ENCODE measurements at regions not wholly inside any gene's neighbourhood (a gene's known extent, or its start where the extent isn't known, plus 50 kb on each side); places are given as distances from the start of the nearest gene placed in this dataset.
"Not testable (repeated sequence)": the region's sequence is repeated elsewhere in the genome, so short reads cannot be mapped to it uniquely, and the experiment has no call there.

GRCh38 chr14:27760367-27760766 lies 1006.2 kb upstream of the FOXG1 start:
- H3K79me2 ChIP-seq (ENCODE audit: control insufficient read depth, insufficient read depth, low read length); DNase-seq; H3K9ac ChIP-seq (ENCODE audit: low read length); CTCF ChIA-PET; H3K27me3 ChIP-seq (replicated peaks in 1 of 4; ENCODE audit: control extremely low read depth in 1 of 4, control insufficient read depth in 3 of 4, insufficient read depth in 4 of 4, low read length in 3 of 4); H2AFZ ChIP-seq (ENCODE audit: insufficient read depth, low read depth, low read length, poor library complexity, severe bottlenecking); H3K9me3 Mint-ChIP-seq (ENCODE audit: insufficient read depth); H3K4me1 ChIP-seq (ENCODE audit: control insufficient read depth in 2 of 2, insufficient read depth in 2 of 2, low read length in 2 of 2); H3K36me3 ChIP-seq (replicated peaks in 1 of 2; ENCODE audit: control extremely low read depth in 1 of 2, control insufficient read depth in 1 of 2, extremely low read depth in 1 of 2, insufficient read depth in 2 of 2, low read length in 1 of 2); H3K4me2 ChIP-seq (replicated peaks; ENCODE audit: low read depth, low read length, poor library complexity, severe bottlenecking); H3K4me3 Mint-ChIP-seq; H3K27ac Mint-ChIP-seq; ATAC-seq (ENCODE audit: low read depth); H3K27me3 Mint-ChIP-seq; H3K27ac ChIP-seq (ENCODE audit: low read length in 2 of 2); intact Hi-C loops (cut with micrococcal nuclease); H3K4me1 Mint-ChIP-seq; POLR2A ChIA-PET; H3K4me3 ChIP-seq (ENCODE audit: control extremely low read depth in 1 of 5, extremely low read depth in 1 of 5, insufficient read depth in 1 of 5, low read depth in 2 of 5, low read length in 4 of 5); H3K9me3 ChIP-seq (ENCODE audit: control extremely low read depth in 1 of 3, control insufficient read depth in 2 of 3, insufficient read depth in 1 of 3, low read length in 2 of 3); H4K20me1 ChIP-seq (ENCODE audit: control insufficient read depth, insufficient read depth, low read length, poor library complexity, severe bottlenecking): not testable (repeated sequence)
- WGBS (ENCODE audit: insufficient coverage): no CpG with 5 or more reads among the region's 4 CpGs

- intact Hi-C loops (cut with micrococcal nuclease); POLR2A ChIA-PET; H3K27me3 ChIP-seq (replicated peaks in 1 of 4; ENCODE audit: control extremely low read depth in 1 of 4, control insufficient read depth in 3 of 4, insufficient read depth in 4 of 4, low read length in 3 of 4): not testable (repeated sequence)
Observed at GRCh38 chr14:27799066-27800028, 967.2 kb upstream of the FOXG1 start.

GRCh38 chr14:27817746-27818430 lies 948.7 kb upstream of the FOXG1 start:
- H3K4me1 ChIP-seq (ENCODE audit: control insufficient read depth in 2 of 2, insufficient read depth in 2 of 2, low read length in 2 of 2); H3K27me3 Mint-ChIP-seq; H3K27ac ChIP-seq (ENCODE audit: low read length in 2 of 2); H3K79me2 ChIP-seq (ENCODE audit: control insufficient read depth, insufficient read depth, low read length); DNase-seq; intact Hi-C loops (cut with micrococcal nuclease); H4K20me1 ChIP-seq (ENCODE audit: control insufficient read depth, insufficient read depth, low read length, poor library complexity, severe bottlenecking); H3K9me3 Mint-ChIP-seq (ENCODE audit: insufficient read depth); H3K27me3 ChIP-seq (replicated peaks in 1 of 4; ENCODE audit: control extremely low read depth in 1 of 4, control insufficient read depth in 3 of 4, insufficient read depth in 4 of 4, low read length in 3 of 4); H3K36me3 ChIP-seq (replicated peaks in 1 of 2; ENCODE audit: control extremely low read depth in 1 of 2, control insufficient read depth in 1 of 2, extremely low read depth in 1 of 2, insufficient read depth in 2 of 2, low read length in 1 of 2); ATAC-seq (ENCODE audit: low read depth); H3K4me1 Mint-ChIP-seq; H3K4me3 ChIP-seq (ENCODE audit: control extremely low read depth in 1 of 5, extremely low read depth in 1 of 5, insufficient read depth in 1 of 5, low read depth in 2 of 5, low read length in 4 of 5); H3K4me2 ChIP-seq (replicated peaks; ENCODE audit: low read depth, low read length, poor library complexity, severe bottlenecking); H3K27ac Mint-ChIP-seq; H3K4me3 Mint-ChIP-seq; CTCF ChIA-PET; H3K9ac ChIP-seq (ENCODE audit: low read length); POLR2A ChIA-PET; H2AFZ ChIP-seq (ENCODE audit: insufficient read depth, low read depth, low read length, poor library complexity, severe bottlenecking); H3K9me3 ChIP-seq (ENCODE audit: control extremely low read depth in 1 of 3, control insufficient read depth in 2 of 3, insufficient read depth in 1 of 3, low read length in 2 of 3): not testable (repeated sequence)
- WGBS (ENCODE audit: insufficient coverage): 20% methylated on average over 1 of the region's 4 CpGs

More at GRCh38 chr14:27799066-27800028, 967.2 kb upstream of the FOXG1 start:
- H3K36me3 ChIP-seq (replicated peaks in 1 of 2; ENCODE audit: control extremely low read depth in 1 of 2, control insufficient read depth in 1 of 2, extremely low read depth in 1 of 2, insufficient read depth in 2 of 2, low read length in 1 of 2); ATAC-seq (ENCODE audit: low read depth); H3K4me1 Mint-ChIP-seq; H3K9me3 Mint-ChIP-seq (ENCODE audit: insufficient read depth); H2AFZ ChIP-seq (ENCODE audit: insufficient read depth, low read depth, low read length, poor library complexity, severe bottlenecking); H3K4me2 ChIP-seq (replicated peaks; ENCODE audit: low read depth, low read length, poor library complexity, severe bottlenecking); CTCF ChIA-PET; H3K27ac ChIP-seq (ENCODE audit: low read length in 2 of 2); H4K20me1 ChIP-seq (ENCODE audit: control insufficient read depth, insufficient read depth, low read length, poor library complexity, severe bottlenecking); DNase-seq; H3K9me3 ChIP-seq (ENCODE audit: control extremely low read depth in 1 of 3, control insufficient read depth in 2 of 3, insufficient read depth in 1 of 3, low read length in 2 of 3); H3K27ac Mint-ChIP-seq; H3K4me3 ChIP-seq (ENCODE audit: control extremely low read depth in 1 of 5, extremely low read depth in 1 of 5, insufficient read depth in 1 of 5, low read depth in 2 of 5, low read length in 4 of 5); H3K4me1 ChIP-seq (ENCODE audit: control insufficient read depth in 2 of 2, insufficient read depth in 2 of 2, low read length in 2 of 2); H3K79me2 ChIP-seq (ENCODE audit: control insufficient read depth, insufficient read depth, low read length); H3K9ac ChIP-seq (ENCODE audit: low read length); H3K4me3 Mint-ChIP-seq; H3K27me3 Mint-ChIP-seq: not testable (repeated sequence)
- WGBS (ENCODE audit: insufficient coverage): 65% methylated on average over 2 of the region's 6 CpGs

GRCh38 chr14:27826149-27826548 lies 940.4 kb upstream of the FOXG1 start:
- intact Hi-C loops (cut with micrococcal nuclease); H3K9me3 Mint-ChIP-seq (ENCODE audit: insufficient read depth); H3K4me1 ChIP-seq (ENCODE audit: control insufficient read depth in 2 of 2, insufficient read depth in 2 of 2, low read length in 2 of 2); H3K9me3 ChIP-seq (ENCODE audit: control extremely low read depth in 1 of 3, control insufficient read depth in 2 of 3, insufficient read depth in 1 of 3, low read length in 2 of 3); H4K20me1 ChIP-seq (ENCODE audit: control insufficient read depth, insufficient read depth, low read length, poor library complexity, severe bottlenecking); H2AFZ ChIP-seq (ENCODE audit: insufficient read depth, low read depth, low read length, poor library complexity, severe bottlenecking); H3K27me3 Mint-ChIP-seq; H3K4me3 ChIP-seq (ENCODE audit: control extremely low read depth in 1 of 5, extremely low read depth in 1 of 5, insufficient read depth in 1 of 5, low read depth in 2 of 5, low read length in 4 of 5); ATAC-seq (ENCODE audit: low read depth); H3K9ac ChIP-seq (ENCODE audit: low read length); H3K36me3 ChIP-seq (replicated peaks in 1 of 2; ENCODE audit: control extremely low read depth in 1 of 2, control insufficient read depth in 1 of 2, extremely low read depth in 1 of 2, insufficient read depth in 2 of 2, low read length in 1 of 2); CTCF ChIA-PET; H3K79me2 ChIP-seq (ENCODE audit: control insufficient read depth, insufficient read depth, low read length); H3K4me2 ChIP-seq (replicated peaks; ENCODE audit: low read depth, low read length, poor library complexity, severe bottlenecking); H3K4me3 Mint-ChIP-seq; POLR2A ChIA-PET; H3K27me3 ChIP-seq (replicated peaks in 1 of 4; ENCODE audit: control extremely low read depth in 1 of 4, control insufficient read depth in 3 of 4, insufficient read depth in 4 of 4, low read length in 3 of 4); H3K27ac ChIP-seq (ENCODE audit: low read length in 2 of 2); H3K27ac Mint-ChIP-seq: not testable (repeated sequence)
- no CpG with 5 or more reads among the region's 4 CpGs for WGBS (ENCODE audit: insufficient coverage)
- DNase-seq: peak; percentile 11
- peaks cover 10% of the 10 kb centered on the region for H3K4me1 Mint-ChIP-seq
